CD4-positive, alpha-beta T cell (primary cell): ENCODE measurements at regions not wholly inside any gene's neighbourhood (a gene's known extent, or its start where the extent isn't known, plus 50 kb on each side); places are given as distances from the start of the nearest gene placed in this dataset.

Source experiments
- ATAC-seq: fragments of 200-7000 bp; cut with Tn5 transposase; one replicate; pipeline ENCODE4 v1.10.0; 2022; ENCODE audit warnings: mild to moderate bottlenecking; ENCODE audit not compliant: poor library complexity
- CTCF ChIA-PET: fragments of 350-600 bp; sonication (Branson Sonifier 250); formaldehyde crosslinking; loops from one replicate; lab custom pipeline; 2021; ENCODE audit warnings: antibody characterized with exemption, inconsistent platforms; lab: Charles Lee
- POLR2A ChIA-PET: fragments of 350-600 bp; sonication (Branson Sonifier 250); formaldehyde crosslinking; loops from one replicate; lab custom pipeline; 2021; ENCODE audit warnings: antibody characterized with exemption, inconsistent platforms; lab: Charles Lee
- DNase-seq, 14 experiments: peaks; one replicate each; pipeline ENCODE4 v3.0.0-alpha.2; 2013 to 2020; ENCODE audit warnings: mixed read lengths in 2 of 14
- H3K27ac ChIP-seq, 2 donors: one replicate each; pipeline versions ENCODE4 v1.5.1 to v1.7.0; 2013; ENCODE audit warnings: low read length in 2 of 2, low read depth in 1 of 2, mild to moderate bottlenecking in 1 of 2
- H3K27me3 ChIP-seq, 2 experiments: 1 replicate in 1 of 2; 2 replicates in 1 of 2; pipeline versions ENCODE4 v1.6.1 to v1.7.0; 2013; ENCODE audit warnings: low read length in 2 of 2, control low read depth in 1 of 2, mild to moderate bottlenecking in 1 of 2, moderate library complexity in 1 of 2; ENCODE audit not compliant: insufficient read depth in 2 of 2, control insufficient read depth in 1 of 2
- H3K36me3 ChIP-seq: one replicate; pipeline ENCODE4 v1.6.1; 2013; ENCODE audit warnings: low read length, control low read depth; ENCODE audit not compliant: insufficient read depth
- H3K4me1 ChIP-seq: one replicate; pipeline ENCODE4 v1.6.1; 2013; ENCODE audit warnings: low read length, control low read depth; ENCODE audit not compliant: insufficient read depth
- H3K4me3 ChIP-seq: one replicate; pipeline ENCODE4 v1.5.1; 2013; ENCODE audit warnings: mild to moderate bottlenecking, low read length, moderate library complexity
- H3K9me3 ChIP-seq, 2 experiments: 1 replicate in 1 of 2; 2 replicates in 1 of 2; pipeline versions ENCODE4 v1.6.1 to v1.7.0; 2013; ENCODE audit warnings: low read length in 2 of 2, mild to moderate bottlenecking in 2 of 2, control low read depth in 1 of 2, moderate library complexity in 1 of 2; ENCODE audit not compliant: control insufficient read depth in 1 of 2, insufficient read depth in 1 of 2
- H3K27ac Mint-ChIP-seq: one replicate; pipeline ENCODE4 v1.8.0; 2020; ENCODE audit warnings: mixed read lengths
- H3K27me3 Mint-ChIP-seq: one replicate; pipeline ENCODE4 v1.8.0; 2021; ENCODE audit warnings: mixed read lengths
- H3K36me3 Mint-ChIP-seq: one replicate; pipeline ENCODE4 v1.8.0; 2021; ENCODE audit warnings: low read depth, mixed read lengths
- H3K4me1 Mint-ChIP-seq: one replicate; pipeline ENCODE4 v1.8.0; 2021; ENCODE audit warnings: low read depth, mixed read lengths
- H3K4me3 Mint-ChIP-seq: one replicate; pipeline ENCODE4 v1.8.0; 2020; ENCODE audit warnings: mild to moderate bottlenecking, mixed read lengths
- H3K9me3 Mint-ChIP-seq: one replicate; pipeline ENCODE4 v1.8.0; 2020; ENCODE audit warnings: mixed read lengths
- intact Hi-C, 2 experiments: fragments of 100-400 bp; cut with DNase I in 1 of 2; cut with micrococcal nuclease in 1 of 2; formaldehyde crosslinking; loops; one replicate each; pipeline versions ENCODE4 v1.15.1 to v1.9.0; 2023 to 2025; cut with DNase I, micrococcal nuclease
- TF ChIP-seq, protein P1 (sequence below): fragments of 200-600 bp; IDR thresholded peaks from one replicate; pipeline ENCODE4 v1.8.0; 2022; ENCODE audit warnings: antibody characterized with exemption, mild to moderate bottlenecking

DNA sequence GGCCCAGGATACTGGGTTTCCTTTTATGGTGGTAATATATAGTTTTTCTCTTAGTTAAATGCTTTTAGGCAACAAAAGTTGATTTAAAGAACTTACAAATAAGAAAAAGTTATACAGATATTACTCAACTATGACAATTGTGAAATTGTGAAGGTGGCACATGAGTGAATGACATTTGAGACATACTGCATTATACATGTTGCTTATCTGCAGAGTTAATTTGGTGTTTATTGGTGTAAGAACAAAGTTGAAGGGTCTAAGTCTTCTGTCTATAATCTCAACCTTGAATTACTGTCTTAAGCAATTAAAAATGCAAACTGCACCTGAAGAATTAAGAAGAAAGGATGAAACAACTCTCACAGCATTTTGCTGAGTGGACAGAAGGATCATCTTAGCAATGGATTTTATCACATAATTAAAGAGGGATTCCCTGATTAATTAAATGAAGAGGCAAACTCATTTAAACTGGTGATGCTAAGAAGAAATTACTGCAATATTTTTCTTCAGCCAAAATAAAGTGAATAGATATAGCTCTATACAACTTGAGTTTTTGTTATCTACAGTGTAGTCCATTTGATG, 298.9 kb upstream of the TGFBR2 start:
- CTCF ChIA-PET: no interaction called here
- H3K36me3 ChIP-seq: no peaks in the 10 kb centered on the region
- POLR2A ChIA-PET: no interaction called here
- Mint-ChIP-seq H3K27ac (no peak overlapping the region), H3K4me1 (no peaks in the 10 kb centered on the region), H3K4me3 (no peak overlapping the region), H3K27me3 (no peaks in the 10 kb centered on the region), H3K9me3 (peaks cover 5% of the 10 kb centered on the region), H3K36me3 (no peaks in the 10 kb centered on the region)
- no peak overlapping the region for H3K4me3 ChIP-seq
- no peak for ATAC-seq
- no peak for DNase-seq
- peaks cover 0 to 4% of the 10 kb centered on the region in 2 experiments for H3K9me3 ChIP-seq
- no peaks in the 10 kb centered on the region for H3K27me3 ChIP-seq
- intact Hi-C loops: no loop called here
- TF ChIP-seq, protein P1, sequence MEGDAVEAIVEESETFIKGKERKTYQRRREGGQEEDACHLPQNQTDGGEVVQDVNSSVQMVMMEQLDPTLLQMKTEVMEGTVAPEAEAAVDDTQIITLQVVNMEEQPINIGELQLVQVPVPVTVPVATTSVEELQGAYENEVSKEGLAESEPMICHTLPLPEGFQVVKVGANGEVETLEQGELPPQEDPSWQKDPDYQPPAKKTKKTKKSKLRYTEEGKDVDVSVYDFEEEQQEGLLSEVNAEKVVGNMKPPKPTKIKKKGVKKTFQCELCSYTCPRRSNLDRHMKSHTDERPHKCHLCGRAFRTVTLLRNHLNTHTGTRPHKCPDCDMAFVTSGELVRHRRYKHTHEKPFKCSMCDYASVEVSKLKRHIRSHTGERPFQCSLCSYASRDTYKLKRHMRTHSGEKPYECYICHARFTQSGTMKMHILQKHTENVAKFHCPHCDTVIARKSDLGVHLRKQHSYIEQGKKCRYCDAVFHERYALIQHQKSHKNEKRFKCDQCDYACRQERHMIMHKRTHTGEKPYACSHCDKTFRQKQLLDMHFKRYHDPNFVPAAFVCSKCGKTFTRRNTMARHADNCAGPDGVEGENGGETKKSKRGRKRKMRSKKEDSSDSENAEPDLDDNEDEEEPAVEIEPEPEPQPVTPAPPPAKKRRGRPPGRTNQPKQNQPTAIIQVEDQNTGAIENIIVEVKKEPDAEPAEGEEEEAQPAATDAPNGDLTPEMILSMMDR: no peak
- H3K27ac ChIP-seq: no peak overlapping the region
- H3K4me1 ChIP-seq: no peaks in the 10 kb centered on the region

DNA sequence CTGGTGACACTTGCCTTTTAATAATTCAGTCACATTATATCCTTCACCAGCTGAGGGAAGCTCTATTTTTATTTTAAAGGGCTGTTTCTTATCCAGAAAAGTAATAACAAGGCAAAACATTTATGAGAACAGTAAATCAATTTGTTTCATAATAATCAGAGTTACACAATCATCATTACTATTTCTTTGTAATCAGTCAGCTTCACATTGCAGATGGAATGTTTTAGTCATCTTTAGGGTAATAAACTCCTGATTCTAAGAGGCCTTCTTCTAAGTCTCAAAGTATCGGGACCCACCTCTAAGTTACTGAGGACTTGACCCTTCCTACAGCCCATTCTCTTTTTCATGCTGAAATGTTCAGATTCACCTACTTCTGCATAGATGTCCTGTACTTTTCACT, 298.3 kb upstream of the TGFBR2 start:
- H3K4me3 ChIP-seq: no peak overlapping the region
- H3K27ac Mint-ChIP-seq: no peak overlapping the region
- no peak overlapping the region for H3K4me3 Mint-ChIP-seq
- DNase-seq: no peak
- no peaks in the 10 kb centered on the region for H3K4me1 ChIP-seq
- H3K27me3 Mint-ChIP-seq: no peaks in the 10 kb centered on the region
- H3K4me1 Mint-ChIP-seq: no peaks in the 10 kb centered on the region
- POLR2A ChIA-PET: no interaction called here
- H3K9me3 Mint-ChIP-seq: peaks cover 5% of the 10 kb centered on the region
- peaks cover 0 to 4% of the 10 kb centered on the region in 2 experiments for H3K9me3 ChIP-seq
- CTCF ChIA-PET: no interaction called here
- intact Hi-C loops: no loop called here
- TF ChIP-seq, protein P1: no peak
- ATAC-seq: no peak
- no peaks in the 10 kb centered on the region for H3K27me3 ChIP-seq
- no peaks in the 10 kb centered on the region for H3K36me3 ChIP-seq
- no peaks in the 10 kb centered on the region for H3K36me3 Mint-ChIP-seq
- H3K27ac ChIP-seq: no peak overlapping the region

DNA sequence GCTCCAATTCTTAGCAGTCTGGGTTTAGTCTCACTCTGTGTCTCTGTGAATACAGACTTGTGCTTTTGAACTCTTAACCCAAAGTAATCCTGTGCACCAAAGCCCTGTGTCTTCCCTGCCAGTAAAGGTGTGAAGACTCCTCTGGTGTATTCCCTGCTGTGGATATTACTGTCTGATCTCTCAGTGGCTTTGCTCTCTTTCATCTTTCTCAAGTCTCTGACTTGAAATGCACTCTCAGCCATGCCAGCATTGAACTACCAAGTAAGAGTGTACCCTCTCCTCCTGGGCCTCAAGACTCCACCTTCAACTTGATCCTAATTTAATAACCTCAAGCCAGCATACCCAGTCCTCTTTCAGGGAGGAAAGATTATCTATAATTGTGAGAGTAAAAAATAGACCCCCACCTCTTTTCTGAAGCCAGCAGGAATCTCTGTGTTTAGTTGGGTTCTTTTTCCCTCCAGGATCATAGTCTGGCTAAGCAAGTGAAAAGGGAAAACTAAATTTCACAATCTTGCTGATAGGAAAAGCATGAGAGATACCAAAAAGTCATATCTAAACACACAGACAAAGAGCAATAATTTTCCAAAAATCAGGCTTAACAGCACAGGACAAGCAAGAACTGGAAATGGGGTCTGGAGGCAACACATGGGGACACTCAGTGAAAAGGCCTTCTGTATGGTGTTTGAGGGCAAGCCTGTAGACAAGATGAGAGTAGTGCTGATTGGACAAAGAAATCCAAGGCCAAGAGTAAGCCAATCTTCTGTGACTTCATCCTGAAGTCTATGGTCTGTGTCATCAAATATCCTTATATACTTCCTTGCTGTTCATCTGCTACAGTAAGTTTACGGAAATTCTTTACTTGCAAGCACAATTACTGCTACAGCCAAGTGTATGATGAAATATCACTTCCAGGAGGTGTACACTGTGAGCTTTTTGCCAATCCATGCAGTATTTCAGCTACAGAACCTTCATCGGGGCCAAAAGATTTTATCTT, 296.1 kb upstream of the TGFBR2 start:
- intact Hi-C loops: no loop called here
- Mint-ChIP-seq H3K4me3 (no peak overlapping the region), H3K9me3 (peaks cover 5% of the 10 kb centered on the region), H3K36me3 (no peaks in the 10 kb centered on the region), H3K4me1 (no peaks in the 10 kb centered on the region), H3K27me3 (no peaks in the 10 kb centered on the region), H3K27ac (no peak overlapping the region)
- Histone ChIP-seq H3K27me3 (no peaks in the 10 kb centered on the region), H3K27ac (no peak overlapping the region), H3K36me3 (no peaks in the 10 kb centered on the region), H3K4me3 (no peak overlapping the region), H3K9me3 (no peaks in the 10 kb centered on the region), H3K4me1 (no peaks in the 10 kb centered on the region)
- CTCF ChIA-PET: no interaction called here
- DNase-seq (no peak), ATAC-seq (no peak)
- TF ChIP-seq, protein P1: no peak
- POLR2A ChIA-PET: no interaction called here
